GM12878 (cell line): ENCODE measurements at regions not wholly inside any gene's neighbourhood (a gene's known extent, or its start where the extent isn't known, plus 50 kb on each side); places are given as distances from the start of the nearest gene placed in this dataset.

Experiments used
- EP300 ChIP-seq, 2 experiments: fragments of 150-350 bp in 1 of 2; IDR thresholded peaks; 2 replicates each; pipeline ENCODE4 v1.6.1; 2011 to 2012; ENCODE audit warnings: low read depth in 2 of 2, low read length in 2 of 2, borderline replicate concordance in 1 of 2, improper control_type of control experiment in 1 of 2, inconsistent platforms in 1 of 2; ENCODE audit not compliant: control insufficient read depth in 1 of 2
- EZH2 ChIP-seq: IDR thresholded peaks from 2 replicates; pipeline ENCODE4 v1.6.1; 2012; ENCODE audit warnings: low read depth, mild to moderate bottlenecking, control low read depth, inconsistent platforms, low read length, borderline replicate concordance; ENCODE audit not compliant: control insufficient read depth
- GABPA ChIP-seq: IDR thresholded peaks from 2 replicates; pipeline ENCODE4 v1.6.1; 2014; ENCODE audit warnings: antibody characterized with exemption, low read depth, mild to moderate bottlenecking, inconsistent platforms
- HDAC6 ChIP-seq: fragments of 200-600 bp; sonication (generic); IDR thresholded peaks from one replicate; pipeline ENCODE4 v1.8.0; 2017; ENCODE audit warnings: antibody characterized with exemption; ENCODE audit not compliant: unreplicated experiment
- POLR2A ChIP-seq: IDR thresholded peaks from 2 replicates; pipeline ENCODE4 v1.6.1; 2011; ENCODE audit warnings: low read depth, mild to moderate bottlenecking, low read length
- POLR2AphosphoS5 ChIP-seq: IDR thresholded peaks from 2 replicates; pipeline ENCODE4 v1.6.1; 2011; ENCODE audit warnings: mild to moderate bottlenecking, low read length, inconsistent platforms
- TAF1 ChIP-seq: IDR thresholded peaks from 2 replicates; pipeline ENCODE4 v1.6.1; 2011; ENCODE audit warnings: mild to moderate bottlenecking, low read depth, low read length, borderline replicate concordance
- ZNF384 ChIP-seq: IDR thresholded peaks from 2 replicates; pipeline ENCODE4 v1.6.1; 2012; ENCODE audit warnings: low read depth, mild to moderate bottlenecking, low read length, improper control_type of control experiment, borderline replicate concordance
- TF ChIP-seq, protein P1 (sequence below), 3 experiments: IDR thresholded peaks in 2 of 3; conservative IDR thresholded peaks in 1 of 3; 2 replicates each; pipeline ENCODE4 v1.5.1; 2011; ENCODE audit warnings: low read depth in 3 of 3, low read length in 3 of 3, mild to moderate bottlenecking in 3 of 3, control low read depth in 2 of 3, moderate library complexity in 2 of 3, inconsistent platforms in 1 of 3, mixed read lengths in 1 of 3; ENCODE audit not compliant: control insufficient read depth in 2 of 3, insufficient read depth in 1 of 3; ENCODE audit errors: extremely low read depth in 1 of 3

GRCh38 chr5:163369776-163370385 is 67.5 kb upstream of the CCNG1 start:
- no peak for TF ChIP-seq POLR2A
- TF ChIP-seq EZH2 = no peak
- TF ChIP-seq, protein P1, sequence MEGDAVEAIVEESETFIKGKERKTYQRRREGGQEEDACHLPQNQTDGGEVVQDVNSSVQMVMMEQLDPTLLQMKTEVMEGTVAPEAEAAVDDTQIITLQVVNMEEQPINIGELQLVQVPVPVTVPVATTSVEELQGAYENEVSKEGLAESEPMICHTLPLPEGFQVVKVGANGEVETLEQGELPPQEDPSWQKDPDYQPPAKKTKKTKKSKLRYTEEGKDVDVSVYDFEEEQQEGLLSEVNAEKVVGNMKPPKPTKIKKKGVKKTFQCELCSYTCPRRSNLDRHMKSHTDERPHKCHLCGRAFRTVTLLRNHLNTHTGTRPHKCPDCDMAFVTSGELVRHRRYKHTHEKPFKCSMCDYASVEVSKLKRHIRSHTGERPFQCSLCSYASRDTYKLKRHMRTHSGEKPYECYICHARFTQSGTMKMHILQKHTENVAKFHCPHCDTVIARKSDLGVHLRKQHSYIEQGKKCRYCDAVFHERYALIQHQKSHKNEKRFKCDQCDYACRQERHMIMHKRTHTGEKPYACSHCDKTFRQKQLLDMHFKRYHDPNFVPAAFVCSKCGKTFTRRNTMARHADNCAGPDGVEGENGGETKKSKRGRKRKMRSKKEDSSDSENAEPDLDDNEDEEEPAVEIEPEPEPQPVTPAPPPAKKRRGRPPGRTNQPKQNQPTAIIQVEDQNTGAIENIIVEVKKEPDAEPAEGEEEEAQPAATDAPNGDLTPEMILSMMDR (IDR thresholded peaks at IDR 0.05 in 2 of 3, conservative IDR thresholded peaks at IDR 0.05 in 1 of 3; ENCODE audit: control insufficient read depth in 2 of 3, extremely low read depth in 1 of 3, insufficient read depth in 1 of 3, low read depth in 3 of 3, low read length in 3 of 3) = no peak
- no peak for TF ChIP-seq GABPA
- TF ChIP-seq EP300 (IDR thresholded peaks at IDR 0.05; ENCODE audit: borderline replicate concordance in 1 of 2, control insufficient read depth in 1 of 2, low read depth in 2 of 2, low read length in 2 of 2) = no peak
- no peak for TF ChIP-seq ZNF384
- TF ChIP-seq TAF1 = no peak
- TF ChIP-seq HDAC6 = no peak
- TF ChIP-seq POLR2AphosphoS5 = no peak
